Activated CD8-positive, alpha-beta T cell treated with anti-CD3 and anti-CD28 coated beads for 36 hours (primary cell): ENCODE measurements at regions not wholly inside any gene's neighbourhood (a gene's known extent, or its start where the extent isn't known, plus 50 kb on each side); places are given as distances from the start of the nearest gene placed in this dataset.

Experiments
- ATAC-seq: fragments of 200-7000 bp; cut with Tn5 transposase; one replicate; pipeline ENCODE4 v1.10.0; 2021; ENCODE audit warnings: mild to moderate bottlenecking, moderate library complexity
- CTCF ChIA-PET: fragments of 350-600 bp; sonication (Branson Sonifier 250); formaldehyde crosslinking; loops from one replicate; lab custom pipeline; 2021; ENCODE audit warnings: antibody characterized with exemption; lab: Charles Lee
- POLR2A ChIA-PET: fragments of 350-600 bp; sonication (Branson Sonifier 250); formaldehyde crosslinking; loops from one replicate; lab custom pipeline; 2021; ENCODE audit warnings: antibody characterized with exemption; lab: Charles Lee
- DNase-seq: peaks from one replicate; pipeline ENCODE4 v3.0.0-alpha.2; 2020
- H3K27ac Mint-ChIP-seq: one replicate; pipeline ENCODE4 v1.8.0; 2021; ENCODE audit warnings: mild to moderate bottlenecking, mixed read lengths
- H3K27me3 Mint-ChIP-seq: one replicate; pipeline ENCODE4 v1.8.0; 2021; ENCODE audit warnings: mixed read lengths
- H3K36me3 Mint-ChIP-seq: one replicate; pipeline ENCODE4 v1.8.0; 2021; ENCODE audit warnings: low read depth, mixed read lengths
- H3K4me1 Mint-ChIP-seq: one replicate; pipeline ENCODE4 v1.8.0; 2021; ENCODE audit warnings: low read depth, mixed read lengths
- H3K4me3 Mint-ChIP-seq: one replicate; pipeline ENCODE4 v1.8.0; 2021; ENCODE audit warnings: mild to moderate bottlenecking, moderate library complexity, mixed read lengths
- H3K9me3 Mint-ChIP-seq: one replicate; pipeline ENCODE4 v1.8.0; 2021; ENCODE audit warnings: mixed read lengths
- CTCF ChIP-seq: fragments of 200-600 bp; IDR thresholded peaks from one replicate; pipeline ENCODE4 v1.8.0; 2022; ENCODE audit warnings: antibody characterized with exemption, mild to moderate bottlenecking
- intact Hi-C: fragments of 100-400 bp; cut with micrococcal nuclease; formaldehyde crosslinking; loops from one replicate; pipeline ENCODE4 v1.10.0; 2022

- Mint-ChIP-seq H3K9me3 (peaks cover 4% of the 10 kb centered on the region), H3K36me3 (no peaks in the 10 kb centered on the region), H3K27me3 (no peaks in the 10 kb centered on the region), H3K4me3 (no peak overlapping the region), H3K4me1 (no peaks in the 10 kb centered on the region), H3K27ac (no peak overlapping the region)
- TF ChIP-seq CTCF, result no peak
- no peak for ATAC-seq
- ChIA-PET CTCF (no interaction called here), POLR2A (no interaction called here)
- intact Hi-C loops, result no loop called here
- DNase-seq, result no peak
These were observed 410.5 kb downstream of the CDH19 start for GRCh38 chr18:66193394-66193793.

- Mint-ChIP-seq H3K4me1 (no peaks in the 10 kb centered on the region), H3K4me3 (no peak overlapping the region), H3K27ac (no peak overlapping the region), H3K27me3 (no peaks in the 10 kb centered on the region), H3K36me3 (no peaks in the 10 kb centered on the region), H3K9me3 (peaks cover 11% of the 10 kb centered on the region)
- POLR2A ChIA-PET, result no interaction called here
- intact Hi-C loops, result no loop called here
- no peak for DNase-seq
- no peak for ATAC-seq
- no peak for TF ChIP-seq CTCF
- CTCF ChIA-PET, result no interaction called here
These were observed 417.9 kb downstream of the CDH7 start for GRCh38 chr18:66168685-66169235.

- Mint-ChIP-seq H3K4me3 (no peak overlapping the region), H3K4me1 (no peaks in the 10 kb centered on the region), H3K9me3 (peaks cover 8% of the 10 kb centered on the region), H3K36me3 (no peaks in the 10 kb centered on the region), H3K27ac (no peak overlapping the region), H3K27me3 (no peaks in the 10 kb centered on the region)
- ATAC-seq, result no peak
- no peak for DNase-seq
- intact Hi-C loops, result no loop called here
- TF ChIP-seq CTCF, result no peak
- ChIA-PET POLR2A (no interaction called here), CTCF (no interaction called here)
These were observed 417.2 kb downstream of the CDH7 start for GRCh38 chr18:66167829-66168684.

- ATAC-seq (no peak), DNase-seq (no peak)
- Mint-ChIP-seq H3K36me3 (no peaks in the 10 kb centered on the region), H3K4me1 (no peaks in the 10 kb centered on the region), H3K4me3 (no peak overlapping the region), H3K9me3 (peaks cover 11% of the 10 kb centered on the region), H3K27me3 (no peaks in the 10 kb centered on the region), H3K27ac (no peak overlapping the region)
- ChIA-PET CTCF (no interaction called here), POLR2A (no interaction called here)
- intact Hi-C loops, result no loop called here
- TF ChIP-seq CTCF, result no peak
These were observed 409.2 kb downstream of the CDH7 start for GRCh38 chr18:66160007-66160406.

- no peak for TF ChIP-seq CTCF
- intact Hi-C loops, result no loop called here
- no peak for DNase-seq
- H3K36me3 Mint-ChIP-seq, result no peaks in the 10 kb centered on the region
- H3K9me3 Mint-ChIP-seq, result peaks cover 11% of the 10 kb centered on the region
- H3K27ac Mint-ChIP-seq, result no peak overlapping the region
- H3K27me3 Mint-ChIP-seq, result no peaks in the 10 kb centered on the region
- H3K4me3 Mint-ChIP-seq, result no peak overlapping the region
- ATAC-seq, result no peak
- CTCF ChIA-PET, result no interaction called here
- no peaks in the 10 kb centered on the region for H3K4me1 Mint-ChIP-seq
- POLR2A ChIA-PET, result no interaction called here
These were observed 408.6 kb downstream of the CDH7 start for GRCh38 chr18:66159451-66159850.
